OCI-LY1 (cell line): ENCODE measurements at regions not wholly inside any gene's neighbourhood (a gene's known extent, or its start where the extent isn't known, plus 50 kb on each side); places are given as distances from the start of the nearest gene placed in this dataset.

Source experiments
- CTCF ChIP-seq: fragments of 200-600 bp; sonication (generic), shearing (Covaris generic); IDR thresholded peaks from 2 replicates; pipeline ENCODE4 v1.5.1; 2017; ENCODE audit warnings: mild to moderate bottlenecking, antibody characterized with exemption, low read length, moderate library complexity, mixed read lengths
- EZH2 ChIP-seq: fragments of 200-600 bp; sonication (generic), shearing (Covaris generic); IDR thresholded peaks from 2 replicates; pipeline ENCODE4 v1.8.0; 2017; ENCODE audit warnings: borderline replicate concordance, mixed run types, mild to moderate bottlenecking, antibody characterized with exemption, low read length, moderate library complexity, mixed read lengths

DNA sequence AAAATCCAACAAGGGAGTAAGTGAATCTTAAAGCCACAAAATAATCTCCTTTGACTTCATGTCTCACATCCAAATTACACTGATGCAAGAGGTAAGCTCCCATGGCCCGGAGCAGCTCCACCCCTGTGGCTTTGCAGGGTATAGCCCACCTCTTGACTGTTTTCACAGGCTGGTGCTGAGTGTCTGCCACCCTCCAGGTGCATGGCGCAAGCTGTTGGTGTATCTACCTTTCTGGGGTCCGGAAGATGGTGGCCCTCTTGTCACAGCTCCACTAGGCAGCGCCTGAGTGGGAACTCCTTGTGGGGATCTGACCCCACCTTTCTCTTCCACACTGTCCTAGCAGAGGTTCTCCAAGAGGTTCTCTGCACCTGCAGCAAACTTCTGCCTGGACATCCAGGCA lies 1051.1 kb upstream of the CDH6 start:
- TF ChIP-seq CTCF (no peak), EZH2 (no peak)
